ENCODE measurements at regions not wholly inside any gene's neighbourhood (a gene's known extent, or its start where the extent isn't known, plus 50 kb on each side); places are given as distances from the start of the nearest gene placed in this dataset.
"Not testable (repeated sequence)": the region's sequence is repeated elsewhere in the genome, so short reads cannot be mapped to it uniquely, and the experiment has no call there.

DNA sequence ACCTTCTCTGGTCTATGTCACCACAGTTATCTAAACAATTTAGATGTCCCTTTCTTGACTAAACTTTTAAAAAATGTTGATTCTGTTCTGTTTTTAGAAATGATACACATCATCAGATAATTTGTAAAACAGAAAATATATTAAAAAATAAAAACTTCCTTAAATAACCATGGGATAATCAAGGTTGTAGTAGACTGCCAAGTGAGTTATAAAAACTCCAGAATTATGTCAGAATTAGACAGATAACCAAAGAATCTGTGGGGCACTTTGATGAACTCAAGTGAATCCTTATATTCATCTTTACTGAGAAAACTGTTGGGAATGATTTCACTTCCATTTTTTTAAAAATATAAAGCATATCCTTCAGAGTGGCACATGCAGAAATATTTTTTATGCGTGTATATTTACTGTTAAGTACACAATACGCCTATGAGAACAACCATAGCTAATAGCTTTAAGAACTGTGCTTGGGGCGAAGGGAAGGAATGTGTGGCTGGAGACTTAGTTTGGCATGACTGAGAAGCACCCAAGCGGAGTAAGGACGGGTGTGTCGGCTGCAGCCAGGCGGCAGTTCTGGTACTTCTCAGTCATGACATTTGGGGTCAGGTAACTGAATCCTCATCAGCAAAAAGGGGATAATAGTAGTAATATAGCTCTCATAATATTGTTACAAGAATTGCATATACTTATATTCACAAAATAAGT, 604.7 kb upstream of the CITED2 start:
- in situ Hi-C loops (cut with MboI; ENCODE audit: low sequenced_read_pairs), result no loop called here

DNA sequence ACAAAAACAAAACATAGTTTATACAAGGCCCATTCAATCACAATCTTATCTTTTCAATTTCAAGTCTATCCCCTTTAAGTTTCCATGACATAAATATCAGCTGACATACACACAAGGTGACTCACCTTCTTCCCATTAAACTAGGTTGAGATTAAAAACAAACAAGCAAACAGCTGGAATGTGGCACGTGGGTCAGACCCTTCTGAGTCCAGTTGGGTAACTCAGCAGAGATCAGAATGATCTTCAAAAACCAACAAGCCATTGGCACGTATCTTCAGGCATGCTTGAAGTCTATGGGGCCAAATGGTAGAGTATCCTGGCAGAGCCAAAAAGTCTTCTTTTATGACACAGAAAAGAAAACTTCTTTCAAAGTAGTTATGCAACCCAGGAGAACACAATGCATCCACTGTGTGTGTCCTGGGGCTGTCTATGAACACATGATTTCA, 603.5 kb upstream of the CITED2 start:
- in situ Hi-C loops (cut with MboI; ENCODE audit: low sequenced_read_pairs), result no loop called here

DNA sequence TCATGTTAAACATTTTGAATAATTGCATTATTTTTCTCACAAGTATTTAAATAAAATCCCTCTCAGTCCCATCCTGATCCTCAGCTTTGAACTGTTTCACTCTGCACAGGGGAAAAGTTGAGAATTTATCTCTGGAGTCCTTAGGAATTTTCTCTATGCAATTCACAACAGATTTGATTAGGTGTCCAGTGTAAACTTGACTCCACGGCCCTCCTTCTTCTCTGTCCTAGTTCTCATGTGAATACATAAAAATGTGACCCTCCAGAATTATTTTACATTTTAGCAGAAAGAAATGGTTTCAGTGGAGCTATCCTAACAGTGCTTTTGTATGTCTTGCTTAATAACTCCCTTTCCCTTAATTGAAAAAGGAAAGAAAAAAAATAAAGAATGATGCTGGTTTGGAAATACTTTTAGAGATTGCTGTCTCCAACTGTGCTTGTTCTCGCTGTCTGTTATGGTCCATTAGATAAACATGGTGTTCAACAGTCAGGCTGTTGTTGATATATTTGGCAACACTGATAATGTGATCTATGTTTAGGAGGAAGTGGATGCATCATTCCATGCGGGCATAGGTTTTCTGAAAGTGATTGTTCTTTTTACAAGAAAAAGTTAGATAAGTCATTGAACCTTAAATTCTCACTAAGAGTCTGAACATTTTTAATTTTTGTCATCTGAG, 599.4 kb upstream of the CITED2 start:
- in situ Hi-C loops (cut with MboI; ENCODE audit: low sequenced_read_pairs), result no loop called here

- in situ Hi-C loops (cut with MboI; ENCODE audit: low sequenced_read_pairs), result no loop called here
Measured at GRCh38 chr6:139972116-139972515, 597.7 kb upstream of the CITED2 start.

DNA sequence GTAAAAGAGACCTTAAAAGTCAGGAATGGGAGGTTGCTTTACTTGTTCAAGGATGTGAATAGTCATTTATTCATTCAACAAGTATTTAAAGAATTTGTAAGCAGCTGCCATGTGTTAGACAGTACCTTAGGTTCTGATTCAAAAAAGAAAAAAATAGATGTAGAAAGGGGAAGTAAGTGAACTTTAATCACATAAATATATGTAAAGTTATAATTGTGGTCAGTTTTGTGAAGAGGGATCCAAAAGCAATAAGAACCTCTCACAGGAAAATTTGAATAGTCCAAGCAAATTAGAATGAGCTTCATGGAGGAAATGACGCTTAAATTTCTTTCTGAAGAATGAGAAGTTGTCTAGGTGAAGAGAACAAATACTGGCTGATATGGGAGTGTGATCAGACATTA, 596.1 kb upstream of the CITED2 start:
- in situ Hi-C loops (cut with MboI; ENCODE audit: low sequenced_read_pairs), result no loop called here

- in situ Hi-C loops (cut with MboI; ENCODE audit: low sequenced_read_pairs), result no loop called here
Measured at GRCh38 chr6:139967497-139967896, 593.0 kb upstream of the CITED2 start.

GRCh38 chr6:139965393-139965792, 590.9 kb upstream of the CITED2 start:
- in situ Hi-C loops (cut with MboI; ENCODE audit: low sequenced_read_pairs), result no loop called here

DNA sequence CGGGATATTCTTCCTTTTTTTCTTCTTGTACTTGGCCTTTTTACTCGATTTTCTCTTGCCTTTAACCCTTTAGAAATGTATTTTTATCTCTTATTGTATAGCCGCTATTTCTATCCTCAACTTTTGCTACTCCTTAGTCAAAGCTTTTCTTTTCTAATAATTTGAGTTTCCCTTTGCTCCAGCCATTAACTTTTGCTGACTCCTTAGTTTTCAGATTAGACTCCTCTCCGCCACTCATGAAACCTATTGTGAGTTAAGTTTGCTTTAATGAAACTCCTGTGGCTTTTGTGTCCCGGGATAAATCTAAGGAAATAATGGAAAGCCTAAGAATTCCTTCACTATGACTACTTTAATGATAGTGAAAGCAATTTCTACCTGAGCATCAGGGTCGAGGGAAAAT, 590.3 kb upstream of the CITED2 start:
- in situ Hi-C loops (cut with MboI; ENCODE audit: low sequenced_read_pairs), result no loop called here

- in situ Hi-C loops (cut with MboI; ENCODE audit: low sequenced_read_pairs), result no loop called here
Measured at GRCh38 chr6:139962654-139963347, 588.4 kb upstream of the CITED2 start.

DNA sequence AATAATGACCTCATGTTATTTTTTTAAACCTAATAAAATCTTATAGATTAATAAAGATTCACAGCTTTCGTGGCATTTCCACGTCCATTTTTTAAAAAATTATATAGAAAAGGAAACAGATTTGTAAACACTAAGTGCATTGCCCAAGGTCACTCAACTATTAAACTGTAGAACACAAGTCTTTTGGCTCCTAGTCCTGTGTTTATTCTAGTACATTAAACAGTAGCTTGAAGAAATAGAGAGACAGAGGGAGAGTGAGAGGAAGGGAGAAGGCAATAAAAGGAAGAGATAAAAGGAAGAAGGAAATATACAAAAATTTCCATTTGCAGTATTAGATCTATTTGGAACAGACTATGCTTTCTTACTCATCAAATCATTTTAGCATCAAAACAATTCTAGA, 586.7 kb upstream of the CITED2 start:
- in situ Hi-C loops (cut with MboI; ENCODE audit: low sequenced_read_pairs), result no loop called here

- in situ Hi-C loops (cut with MboI; ENCODE audit: low sequenced_read_pairs), result no loop called here
Measured at GRCh38 chr6:139960671-139961070, 586.2 kb upstream of the CITED2 start.

DNA sequence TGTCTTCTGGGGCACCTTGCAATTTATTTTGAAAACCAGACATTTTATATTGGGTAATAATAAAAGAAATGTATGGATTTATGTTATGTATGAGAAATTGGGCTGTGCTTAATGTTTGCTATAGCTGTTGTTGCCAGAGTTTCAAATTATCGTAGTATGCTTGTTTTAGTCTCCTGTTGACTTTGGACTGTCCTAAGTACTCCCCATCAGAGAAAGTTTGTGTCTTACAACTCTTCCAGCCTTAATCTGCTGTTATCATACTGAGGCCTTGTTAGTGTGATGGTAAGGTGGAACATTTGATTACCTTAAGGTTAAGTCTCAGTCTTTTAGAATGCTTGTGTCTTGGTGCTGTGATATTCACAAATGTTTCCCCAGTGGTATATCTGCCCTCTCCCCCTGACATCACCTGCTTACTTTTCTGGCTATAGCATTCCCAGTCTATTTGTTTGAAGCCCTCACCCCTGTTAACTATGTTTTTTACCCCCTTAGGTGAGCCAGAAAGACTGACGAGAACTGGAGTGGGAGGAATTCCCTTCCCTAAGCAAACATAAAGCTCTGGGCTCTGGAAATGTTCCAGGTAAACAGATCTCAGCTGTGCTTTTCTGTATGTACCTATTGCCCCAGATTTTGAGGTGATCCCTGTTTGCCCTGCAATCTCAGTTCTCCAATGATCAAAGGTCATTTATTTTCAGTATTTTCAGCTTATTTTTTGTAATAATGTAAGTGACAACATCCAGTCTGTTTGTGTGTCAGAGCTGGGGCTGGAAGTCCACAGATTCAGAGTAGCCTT, 581.1 kb upstream of the CITED2 start:
- in situ Hi-C loops (cut with MboI; ENCODE audit: low sequenced_read_pairs), result no loop called here

DNA sequence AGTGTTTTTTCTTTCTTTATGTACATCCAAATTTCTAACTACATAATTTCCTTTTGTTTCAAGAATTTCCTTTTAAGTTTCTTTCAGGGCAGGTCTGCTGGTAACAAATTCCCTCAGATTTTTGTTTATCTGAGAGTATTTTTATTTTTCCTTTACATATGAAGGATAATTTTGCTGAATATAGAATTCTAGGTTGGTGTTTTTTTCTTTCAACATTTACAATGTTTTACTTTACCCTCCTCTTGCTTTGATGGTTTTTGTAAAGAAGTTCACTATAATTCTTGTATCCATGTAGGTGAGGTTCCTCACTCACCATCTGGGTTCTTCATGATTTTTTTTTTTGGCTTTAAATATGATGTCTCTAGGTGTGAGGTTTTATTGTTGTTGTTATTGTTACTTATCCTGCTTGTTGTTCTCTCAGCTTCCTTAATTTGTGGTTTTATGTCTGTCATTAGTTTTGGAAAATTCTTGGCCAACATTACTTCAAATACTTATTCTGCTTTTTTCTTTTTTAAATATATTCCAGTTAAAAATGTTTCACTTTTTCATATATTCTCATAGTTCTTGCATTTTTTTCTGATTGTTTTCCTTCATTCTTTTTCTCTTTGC, 580.1 kb upstream of the CITED2 start:
- in situ Hi-C loops (cut with MboI; ENCODE audit: low sequenced_read_pairs), result no loop called here

GRCh38 chr6:139953780-139954179, 579.3 kb upstream of the CITED2 start:
- in situ Hi-C loops (cut with MboI; ENCODE audit: low sequenced_read_pairs), result not testable (repeated sequence)

GRCh38 chr6:139951172-139951571, 576.7 kb upstream of the CITED2 start:
- in situ Hi-C loops (cut with MboI; ENCODE audit: low sequenced_read_pairs), result no loop called here

- in situ Hi-C loops (cut with MboI; ENCODE audit: low sequenced_read_pairs), result no loop called here
Measured at GRCh38 chr6:139944976-139945375, 570.5 kb upstream of the CITED2 start.

GRCh38 chr6:139944131-139944530, 569.7 kb upstream of the CITED2 start:
- in situ Hi-C loops (cut with MboI; ENCODE audit: low sequenced_read_pairs), result no loop called here

DNA sequence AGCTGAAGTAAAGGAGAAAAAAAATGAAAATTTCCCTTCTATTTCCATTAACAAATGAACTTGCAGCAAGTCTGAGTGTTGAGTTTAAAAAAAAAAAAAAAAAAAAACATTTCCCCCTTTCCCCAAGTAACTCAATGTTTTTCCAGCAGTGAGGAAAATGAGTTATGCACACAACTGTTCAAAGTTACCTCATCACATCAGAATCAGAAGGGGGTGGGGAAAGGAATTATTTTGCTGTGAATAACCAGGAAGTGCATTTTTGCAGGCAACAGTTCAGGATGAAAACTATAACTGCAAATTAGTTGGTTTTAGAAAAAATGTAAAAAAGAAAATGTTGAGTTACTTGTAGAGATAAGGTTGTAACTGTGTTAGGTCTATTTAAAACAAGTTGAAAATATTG, 568.9 kb upstream of the CITED2 start:
- in situ Hi-C loops (cut with MboI; ENCODE audit: low sequenced_read_pairs), result no loop called here

GRCh38 chr6:139942331-139942730, 567.9 kb upstream of the CITED2 start:
- in situ Hi-C loops (cut with MboI; ENCODE audit: low sequenced_read_pairs), result no loop called here

GRCh38 chr6:139941826-139942225, 567.4 kb upstream of the CITED2 start:
- in situ Hi-C loops (cut with MboI; ENCODE audit: low sequenced_read_pairs), result no loop called here
